Endodermal cell (in vitro differentiated cells): ENCODE measurements at regions not wholly inside any gene's neighbourhood (a gene's known extent, or its start where the extent isn't known, plus 50 kb on each side); places are given as distances from the start of the nearest gene placed in this dataset.

Experiments
- DNase-seq: peaks from one replicate; pipeline ENCODE4 v3.0.0-alpha.2; 2017
- H3K27ac ChIP-seq: 2 replicates; pipeline ENCODE4 v1.5.1; 2013; ENCODE audit warnings: mild to moderate bottlenecking, low read depth, low read length, moderate library complexity
- H3K27me3 ChIP-seq: 2 replicates; pipeline ENCODE4 v1.6.1; 2013; ENCODE audit warnings: mild to moderate bottlenecking, low read length, moderate library complexity; ENCODE audit not compliant: insufficient read depth, control insufficient read depth, poor library complexity, severe bottlenecking
- H3K36me3 ChIP-seq: 2 replicates; pipeline ENCODE4 v1.7.0; 2013; ENCODE audit warnings: mild to moderate bottlenecking, low read length, moderate library complexity; ENCODE audit not compliant: control insufficient read depth, insufficient read depth
- H3K4me1 ChIP-seq: one replicate; pipeline ENCODE4 v1.7.0; 2013; ENCODE audit warnings: low read length; ENCODE audit not compliant: control insufficient read depth, insufficient read depth
- H3K4me3 ChIP-seq: 2 replicates; pipeline ENCODE4 v1.5.1; 2013; ENCODE audit warnings: mild to moderate bottlenecking, low read length, moderate library complexity
- H3K9ac ChIP-seq: 2 replicates; pipeline ENCODE4 v1.6.1; 2013; ENCODE audit warnings: mild to moderate bottlenecking, low read length, moderate library complexity; ENCODE audit not compliant: poor library complexity, severe bottlenecking; ENCODE audit errors: extremely low read depth
- H3K9me3 ChIP-seq: 2 replicates; pipeline ENCODE4 v1.6.1; 2013; ENCODE audit warnings: mild to moderate bottlenecking, low read length, moderate library complexity; ENCODE audit not compliant: control insufficient read depth
- H3K27ac Mint-ChIP-seq: 2 replicates; pipeline ENCODE4 v1.8.0; 2020; ENCODE audit warnings: mixed read lengths
- H3K27me3 Mint-ChIP-seq: 2 replicates; pipeline ENCODE4 v1.8.0; 2021; ENCODE audit warnings: mild to moderate bottlenecking, mixed read lengths; ENCODE audit not compliant: insufficient read depth
- H3K36me3 Mint-ChIP-seq: 2 replicates; pipeline ENCODE4 v1.8.0; 2020; ENCODE audit warnings: low read depth, mixed read lengths
- H3K4me1 Mint-ChIP-seq: 2 replicates; pipeline ENCODE4 v1.8.0; 2020; ENCODE audit warnings: mixed read lengths
- H3K4me3 Mint-ChIP-seq: 2 replicates; pipeline ENCODE4 v1.8.0; 2020; ENCODE audit warnings: mild to moderate bottlenecking, moderate library complexity, mixed read lengths
- H3K9me3 Mint-ChIP-seq: 2 replicates; pipeline ENCODE4 v1.8.0; 2020; ENCODE audit warnings: mild to moderate bottlenecking, mixed read lengths
- WGBS, 2 experiments: methylation state at CpG; one replicate each; pipeline versions ENCODE4 v1.1.5 to v1.1.7; 2013; ENCODE audit warnings: missing lambda C conversion rate in 2 of 2, mixed read lengths in 1 of 2; ENCODE audit not compliant: insufficient coverage in 1 of 2, insufficient read length in 1 of 2; 5-methylcytosine and 5-hydroxymethylcytosine counted together
- TF ChIP-seq, protein P1 (sequence below): fragments of 200-600 bp; sonication (generic); conservative IDR thresholded peaks from 2 replicates; pipeline ENCODE4 v1.5.0; 2021; ENCODE audit warnings: antibody characterized with exemption, mild to moderate bottlenecking

DNA sequence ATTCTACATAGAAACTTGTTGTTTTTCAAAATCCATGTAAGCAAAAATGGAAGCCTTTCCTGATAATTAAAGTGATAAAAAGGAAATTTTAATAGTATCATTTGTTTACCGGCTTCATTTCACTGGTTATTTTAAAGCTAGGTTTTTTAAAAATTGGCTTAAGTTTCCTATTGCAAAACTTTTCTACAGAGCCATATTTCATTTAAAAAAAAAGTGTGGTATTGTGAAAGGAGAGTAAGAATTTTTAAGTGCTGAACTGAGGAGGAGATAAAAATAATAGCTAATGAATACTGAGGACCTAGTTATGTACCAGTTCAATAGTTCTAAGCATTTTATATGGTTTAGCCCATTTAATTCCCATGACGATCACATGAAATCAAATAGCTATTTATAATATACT is 172.2 kb upstream of the COL1A2 start:
- Mint-ChIP-seq H3K9me3 (peaks cover 4% of the 10 kb centered on the region), H3K27me3 (no peaks in the 10 kb centered on the region), H3K4me1 (peaks cover 20% of the 10 kb centered on the region), H3K36me3 (no peaks in the 10 kb centered on the region), H3K27ac (no peak overlapping the region), H3K4me3 (no peak overlapping the region)
- Histone ChIP-seq H3K4me1 (peaks cover 6% of the 10 kb centered on the region), H3K9me3 (no peaks in the 10 kb centered on the region), H3K36me3 (no peaks in the 10 kb centered on the region), H3K27ac (no peak overlapping the region), H3K9ac (no peak overlapping the region), H3K4me3 (no peak overlapping the region), H3K27me3 (peaks cover 4% of the 10 kb centered on the region)
- 80 to 100% methylated on average over 1 of the region's 2 CpGs for WGBS, 2 experiments
- TF ChIP-seq, protein P1, sequence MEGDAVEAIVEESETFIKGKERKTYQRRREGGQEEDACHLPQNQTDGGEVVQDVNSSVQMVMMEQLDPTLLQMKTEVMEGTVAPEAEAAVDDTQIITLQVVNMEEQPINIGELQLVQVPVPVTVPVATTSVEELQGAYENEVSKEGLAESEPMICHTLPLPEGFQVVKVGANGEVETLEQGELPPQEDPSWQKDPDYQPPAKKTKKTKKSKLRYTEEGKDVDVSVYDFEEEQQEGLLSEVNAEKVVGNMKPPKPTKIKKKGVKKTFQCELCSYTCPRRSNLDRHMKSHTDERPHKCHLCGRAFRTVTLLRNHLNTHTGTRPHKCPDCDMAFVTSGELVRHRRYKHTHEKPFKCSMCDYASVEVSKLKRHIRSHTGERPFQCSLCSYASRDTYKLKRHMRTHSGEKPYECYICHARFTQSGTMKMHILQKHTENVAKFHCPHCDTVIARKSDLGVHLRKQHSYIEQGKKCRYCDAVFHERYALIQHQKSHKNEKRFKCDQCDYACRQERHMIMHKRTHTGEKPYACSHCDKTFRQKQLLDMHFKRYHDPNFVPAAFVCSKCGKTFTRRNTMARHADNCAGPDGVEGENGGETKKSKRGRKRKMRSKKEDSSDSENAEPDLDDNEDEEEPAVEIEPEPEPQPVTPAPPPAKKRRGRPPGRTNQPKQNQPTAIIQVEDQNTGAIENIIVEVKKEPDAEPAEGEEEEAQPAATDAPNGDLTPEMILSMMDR = no peak
- DNase-seq = no peak

DNA sequence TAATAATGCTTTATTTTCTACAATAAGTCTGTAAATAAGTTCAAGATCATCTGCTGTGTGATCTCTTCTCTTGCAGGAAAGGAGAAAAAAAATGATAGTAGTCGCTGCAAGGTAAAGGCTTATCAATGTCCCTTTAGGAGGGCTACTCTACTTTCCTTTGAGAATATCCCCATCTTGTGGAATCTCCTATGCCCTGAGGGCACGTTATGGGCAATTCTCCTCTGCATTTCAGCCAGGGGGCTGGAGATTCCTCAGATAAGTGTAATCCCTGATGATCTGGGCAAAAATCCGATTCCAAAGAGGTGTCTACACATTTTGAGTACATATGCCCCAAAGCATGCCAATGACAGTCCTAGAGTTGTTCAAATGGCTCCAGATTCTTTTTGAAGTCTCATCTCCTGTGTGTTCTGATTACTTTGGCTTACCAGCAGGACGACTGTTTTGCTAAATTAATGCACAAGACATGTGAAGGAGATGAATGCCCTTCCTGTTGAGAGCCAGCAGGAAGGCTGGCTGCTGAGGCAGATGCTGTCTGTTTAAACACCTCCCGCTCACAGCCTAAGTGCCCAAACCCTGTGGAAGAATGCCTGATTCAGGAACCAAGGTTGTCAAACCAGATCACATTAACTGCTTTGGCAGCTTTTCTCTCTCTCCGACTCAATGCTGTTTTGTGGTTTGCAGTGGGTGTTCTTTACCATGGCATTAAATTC is 171.2 kb upstream of the COL1A2 start:
- Mint-ChIP-seq H3K4me1 (peaks cover 15% of the 10 kb centered on the region), H3K27me3 (no peaks in the 10 kb centered on the region), H3K36me3 (no peaks in the 10 kb centered on the region), H3K9me3 (peaks cover 4% of the 10 kb centered on the region), H3K27ac (peak overlapping the region; percentile 39), H3K4me3 (peak overlapping the region; percentile 12)
- H3K36me3 ChIP-seq = no peaks in the 10 kb centered on the region
- H3K4me3 ChIP-seq = peak overlapping the region; percentile 37
- WGBS, 2 experiments = 2 to 7% methylated on average over 4 to 6 of the region's 6 CpGs
- H3K4me1 ChIP-seq = peaks cover 3% of the 10 kb centered on the region
- no peak overlapping the region for H3K9ac ChIP-seq
- H3K27me3 ChIP-seq = no peaks in the 10 kb centered on the region
- H3K27ac ChIP-seq = peak overlapping the region; percentile 14
- no peaks in the 10 kb centered on the region for H3K9me3 ChIP-seq
- TF ChIP-seq, protein P1 = peak; percentile 81
- peak; percentile 92 for DNase-seq

DNA sequence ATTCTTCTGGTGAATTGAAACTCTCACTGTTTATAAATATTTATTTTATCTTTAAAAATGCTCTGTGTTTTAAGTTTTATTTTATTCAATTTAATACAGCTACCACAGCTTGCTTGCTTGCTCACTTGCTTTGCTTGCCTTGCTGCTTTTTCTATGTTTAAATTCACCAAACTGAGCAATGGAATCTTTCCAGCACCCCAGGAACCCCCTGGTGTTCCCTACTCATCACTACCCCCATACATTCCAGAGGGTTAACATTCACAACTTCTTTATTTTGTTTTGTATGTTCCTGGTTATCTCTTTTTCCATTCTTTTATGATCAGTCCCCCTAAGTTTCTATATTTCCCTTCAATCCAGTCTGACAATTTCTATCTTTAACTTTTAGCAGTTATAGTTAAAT is 166.5 kb upstream of the COL1A2 start:
- Mint-ChIP-seq H3K4me1 (peaks cover 12% of the 10 kb centered on the region), H3K4me3 (no peak overlapping the region), H3K27me3 (peaks cover 9% of the 10 kb centered on the region), H3K27ac (no peak overlapping the region), H3K36me3 (no peaks in the 10 kb centered on the region), H3K9me3 (peaks cover 5% of the 10 kb centered on the region)
- H3K4me1 ChIP-seq = peaks cover 3% of the 10 kb centered on the region
- H3K27ac ChIP-seq = no peak overlapping the region
- H3K4me3 ChIP-seq = no peak overlapping the region
- H3K36me3 ChIP-seq = no peaks in the 10 kb centered on the region
- peak; percentile 60 for DNase-seq
- TF ChIP-seq, protein P1 = no peak
- peaks cover 10% of the 10 kb centered on the region for H3K9me3 ChIP-seq
- no peak overlapping the region for H3K9ac ChIP-seq
- no peaks in the 10 kb centered on the region for H3K27me3 ChIP-seq
